KMS-11 (cell line): ENCODE measurements at regions not wholly inside any gene's neighbourhood (a gene's known extent, or its start where the extent isn't known, plus 50 kb on each side); places are given as distances from the start of the nearest gene placed in this dataset.
"Not testable (repeated sequence)": the region's sequence is repeated elsewhere in the genome, so short reads cannot be mapped to it uniquely, and the experiment has no call there.

ENCODE experiments used
- H2AFZ ChIP-seq: fragments of 200-600 bp; sonication (generic); 2 replicates; pipeline ENCODE4 v1.6.1; 2016; ENCODE audit warnings: antibody characterized with exemption, mixed run types, low read depth
- H3K27ac ChIP-seq: fragments of 200-600 bp; sonication (generic); 2 replicates; pipeline ENCODE4 v1.6.1; 2016; ENCODE audit warnings: mild to moderate bottlenecking, mixed run types
- H3K27me3 ChIP-seq: fragments of 200-600 bp; sonication (generic); 2 replicates; pipeline ENCODE4 v1.6.1; 2017; ENCODE audit warnings: mild to moderate bottlenecking, low read depth, mixed run types, moderate library complexity; ENCODE audit not compliant: insufficient read depth
- H3K36me3 ChIP-seq: fragments of 200-600 bp; sonication (generic); 2 replicates; pipeline ENCODE4 v1.6.1; 2017; ENCODE audit warnings: mild to moderate bottlenecking, mixed run types; ENCODE audit not compliant: insufficient read depth
- H3K4me1 ChIP-seq: fragments of 200-600 bp; sonication (generic); 2 replicates; pipeline ENCODE4 v1.6.1; 2016; ENCODE audit warnings: mild to moderate bottlenecking, low read depth, mixed run types; ENCODE audit not compliant: poor library complexity, severe bottlenecking
- H3K4me2 ChIP-seq: fragments of 200-600 bp; sonication (generic); 2 replicates; pipeline ENCODE4 v1.7.0; 2016; ENCODE audit warnings: mild to moderate bottlenecking, mixed run types
- H3K4me3 ChIP-seq: fragments of 200-600 bp; sonication (generic); IDR thresholded peaks from 2 replicates; pipeline ENCODE4 v1.6.1; 2017; ENCODE audit warnings: low read depth, low read length, mixed read lengths; ENCODE audit not compliant: insufficient read depth
- H3K79me2 ChIP-seq: fragments of 200-600 bp; sonication (generic); 2 replicates; pipeline ENCODE4 v1.6.1; 2016; ENCODE audit warnings: low read depth, mixed run types; ENCODE audit not compliant: insufficient read depth
- H3K9ac ChIP-seq: fragments of 200-600 bp; sonication (generic); 2 replicates; pipeline ENCODE4 v1.6.1; 2016; ENCODE audit warnings: mild to moderate bottlenecking, mixed run types
- H4K20me1 ChIP-seq: fragments of 200-600 bp; sonication (generic); 2 replicates; pipeline ENCODE4 v1.6.1; 2016; ENCODE audit warnings: mild to moderate bottlenecking, mixed run types; ENCODE audit not compliant: insufficient read depth
- CTCF ChIP-seq: fragments of 200-600 bp; sonication (generic); conservative IDR thresholded peaks from 2 replicates; pipeline ENCODE4 v1.6.1; 2017; ENCODE audit warnings: low read depth, mild to moderate bottlenecking, antibody characterized with exemption, low read length, moderate library complexity, mixed read lengths

DNA sequence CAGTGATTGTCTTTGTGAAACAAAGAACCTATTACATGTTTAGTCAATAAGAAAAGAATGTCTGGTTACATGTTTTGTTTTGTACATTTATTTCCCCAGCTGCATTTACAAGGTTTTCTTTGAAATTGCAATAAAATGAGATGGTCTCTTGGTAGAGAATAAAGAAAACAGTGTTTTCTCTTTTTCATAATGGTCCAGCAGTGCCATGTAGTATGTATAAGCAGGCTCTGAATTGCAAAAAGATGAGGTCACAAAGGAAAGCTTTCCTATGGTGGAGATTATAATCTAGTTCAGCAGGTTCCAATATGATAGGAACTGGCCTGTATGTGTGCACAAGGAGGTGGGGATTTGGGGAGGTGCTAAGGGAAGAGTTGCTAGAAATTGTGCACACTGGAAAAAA is 1417.3 kb downstream of the STIM2 start:
- H3K4me2 ChIP-seq: no peak overlapping the region
- no peak overlapping the region for H3K27ac ChIP-seq
- H3K9ac ChIP-seq: no peak overlapping the region
- H3K79me2 ChIP-seq: no peaks in the 10 kb centered on the region
- H2AFZ ChIP-seq: no peak overlapping the region
- no peak for TF ChIP-seq CTCF
- H4K20me1 ChIP-seq: no peaks in the 10 kb centered on the region
- H3K36me3 ChIP-seq: no peaks in the 10 kb centered on the region
- H3K27me3 ChIP-seq: no peaks in the 10 kb centered on the region
- H3K4me1 ChIP-seq: no peaks in the 10 kb centered on the region
- no peak overlapping the region for H3K4me3 ChIP-seq

DNA sequence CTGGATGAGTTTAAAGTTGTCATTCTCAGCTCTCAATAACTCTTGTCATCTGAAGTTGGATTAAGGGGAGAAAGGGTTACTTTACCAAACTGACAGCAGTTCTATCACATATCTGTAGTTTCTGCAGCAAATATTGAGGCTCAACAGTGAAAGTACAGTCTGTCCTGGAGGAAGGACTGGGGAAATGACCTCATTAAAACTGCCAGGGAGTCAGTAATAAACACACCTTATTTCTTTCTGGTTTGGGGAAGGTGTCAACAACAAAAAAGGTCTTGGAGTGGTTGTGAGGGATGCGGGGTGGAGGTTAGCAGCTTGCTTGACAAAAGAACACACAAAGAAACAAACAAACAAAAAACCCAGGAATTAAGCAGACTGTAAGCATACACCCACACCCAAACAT is 1418.0 kb downstream of the STIM2 start:
- Histone ChIP-seq H3K9ac (no peak overlapping the region), H3K4me2 (no peak overlapping the region), H3K27ac (no peak overlapping the region), H3K4me3 (no peak overlapping the region), H2AFZ (no peak overlapping the region), H3K36me3 (no peaks in the 10 kb centered on the region), H3K79me2 (no peaks in the 10 kb centered on the region), H4K20me1 (no peaks in the 10 kb centered on the region), H3K27me3 (no peaks in the 10 kb centered on the region), H3K4me1 (no peaks in the 10 kb centered on the region)
- TF ChIP-seq CTCF: no peak

DNA sequence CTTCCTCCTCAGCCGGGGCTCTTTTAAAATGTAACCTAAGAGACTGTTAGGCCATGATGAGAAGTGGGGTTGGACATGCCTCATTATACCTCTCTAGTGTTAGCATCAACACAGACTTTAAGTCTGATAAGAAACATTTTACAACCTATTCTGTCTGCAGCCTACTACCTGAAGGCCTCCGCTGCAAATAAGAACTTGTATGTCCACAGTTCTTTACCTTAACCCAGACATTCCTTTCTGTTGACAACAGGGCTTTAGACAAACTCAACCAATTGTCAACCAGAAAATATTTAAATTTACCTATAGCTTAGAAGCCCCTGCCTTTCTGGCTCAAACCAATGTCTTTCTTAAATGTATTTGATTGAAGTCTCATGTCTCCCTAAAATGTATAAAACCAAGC is 1418.6 kb downstream of the STIM2 start:
- no peak for TF ChIP-seq CTCF
- H3K27ac ChIP-seq: no peak overlapping the region

GRCh38 chr4:28286266-28286665 is 1425.6 kb downstream of the STIM2 start:
- H3K79me2 ChIP-seq, H3K9ac ChIP-seq, H2AFZ ChIP-seq, H3K27ac ChIP-seq, H3K4me3 ChIP-seq, H3K27me3 ChIP-seq, H4K20me1 ChIP-seq, H3K4me1 ChIP-seq, H3K4me2 ChIP-seq, H3K36me3 ChIP-seq: not testable (repeated sequence)

More for the DNA sequence above, 1418.6 kb downstream of the STIM2 start:
- no peaks in the 10 kb centered on the region for H4K20me1 ChIP-seq
- no peak overlapping the region for H3K4me3 ChIP-seq
- no peak overlapping the region for H3K9ac ChIP-seq
- no peak overlapping the region for H3K4me2 ChIP-seq
- H3K27me3 ChIP-seq: no peaks in the 10 kb centered on the region
- no peaks in the 10 kb centered on the region for H3K79me2 ChIP-seq
- H2AFZ ChIP-seq: no peak overlapping the region
- H3K36me3 ChIP-seq: no peaks in the 10 kb centered on the region
- H3K4me1 ChIP-seq: no peaks in the 10 kb centered on the region

GRCh38 chr4:28287831-28288233 is 1427.2 kb downstream of the STIM2 start:
- no peaks in the 10 kb centered on the region for H4K20me1 ChIP-seq
- no peak overlapping the region for H3K4me3 ChIP-seq
- H2AFZ ChIP-seq: no peak overlapping the region
- H3K27me3 ChIP-seq: no peaks in the 10 kb centered on the region
- H3K27ac ChIP-seq: no peak overlapping the region
- H3K4me2 ChIP-seq: no peak overlapping the region
- no peaks in the 10 kb centered on the region for H3K4me1 ChIP-seq
- no peaks in the 10 kb centered on the region for H3K36me3 ChIP-seq
- TF ChIP-seq CTCF: no peak
- H3K79me2 ChIP-seq: no peaks in the 10 kb centered on the region
- no peak overlapping the region for H3K9ac ChIP-seq
